HEK293 (cell line): ENCODE measurements at regions not wholly inside any gene's neighbourhood (a gene's known extent, or its start where the extent isn't known, plus 50 kb on each side); places are given as distances from the start of the nearest gene placed in this dataset.

Experiments used
- CTCF ChIA-PET: fragments of 350-600 bp; formaldehyde crosslinking; extraction: SDS; loops from one replicate; lab custom pipeline; 2021; ENCODE audit warnings: antibody characterized with exemption; lab: Yijun Ruan, JAX
- POLR2A ChIA-PET: fragments of 300-600 bp; formaldehyde crosslinking; extraction: SDS; loops from one replicate; lab custom pipeline; 2020; ENCODE audit warnings: antibody characterized with exemption, inconsistent platforms; lab: Yijun Ruan, JAX
- H3K27ac ChIP-seq: fragments of 200-500 bp; sonication (Bioruptor generic); 2 replicates; pipeline ENCODE4 v1.5.1; 2014; ENCODE audit warnings: low read depth, low read length, control low read depth, inconsistent platforms; ENCODE audit errors: extremely low read depth
- H3K36me3 ChIP-seq, 2 experiments: fragments of 200-500 bp in 1 of 2; sonication (Bioruptor generic) in 1 of 2; 1 replicate in 1 of 2; 2 replicates in 1 of 2; pipeline ENCODE4 v1.5.1; 2014 to 2017; ENCODE audit warnings: inconsistent platforms in 2 of 2, low read length in 2 of 2; ENCODE audit not compliant: control insufficient read depth in 2 of 2, insufficient read depth in 1 of 2
- H3K4me1 ChIP-seq: fragments of 200-500 bp; sonication (Bioruptor generic); 2 replicates; pipeline ENCODE4 v1.5.1; 2014; ENCODE audit warnings: mild to moderate bottlenecking, low read length, inconsistent platforms; ENCODE audit not compliant: control insufficient read depth, insufficient read depth
- H3K4me3 ChIP-seq: 2 replicates; pipeline ENCODE4 v1.5.1; 2011; ENCODE audit warnings: low read depth, mild to moderate bottlenecking, control low read depth, low read length, moderate library complexity
- H3K9me3 ChIP-seq: fragments of 200-500 bp; sonication (Bioruptor generic); 2 replicates; pipeline ENCODE4 v1.5.1; 2014; ENCODE audit warnings: low read depth, low read length, inconsistent platforms; ENCODE audit not compliant: control insufficient read depth, insufficient read depth
- GLI2 ChIP-seq: fragments of 450-650 bp; formaldehyde crosslinking; IDR thresholded peaks from 2 replicates; pipeline ENCODE4; 2017; ENCODE audit warnings: missing biosample characterization, missing genetic modification characterization, low read depth, borderline replicate concordance
- GLI4 ChIP-seq: fragments of 450-650 bp; formaldehyde crosslinking; IDR thresholded peaks from 2 replicates; pipeline ENCODE4 v1.5.1; 2016; ENCODE audit warnings: missing biosample characterization, missing genetic modification characterization
- GLIS1 ChIP-seq: fragments of 450-650 bp; formaldehyde crosslinking; IDR thresholded peaks from 2 replicates; pipeline ENCODE4 v1.5.1; 2016; ENCODE audit warnings: missing biosample characterization, missing genetic modification characterization
- IKZF3 ChIP-seq: fragments of 450-650 bp; IDR thresholded peaks from 2 replicates; pipeline ENCODE4 v1.5.0; 2018; ENCODE audit warnings: missing biosample characterization, mild to moderate bottlenecking, missing genetic modification characterization, moderate library complexity
- KLF7 ChIP-seq: fragments of 450-650 bp; formaldehyde crosslinking; IDR thresholded peaks from 2 replicates; pipeline ENCODE4 v1.5.1; 2016; ENCODE audit warnings: missing biosample characterization, missing genetic modification characterization, borderline replicate concordance
- OVOL3 ChIP-seq: fragments of 450-650 bp; formaldehyde crosslinking; IDR thresholded peaks from 2 replicates; pipeline ENCODE4 v1.5.1; 2016; ENCODE audit warnings: missing biosample characterization, missing genetic modification characterization
- PRDM1 ChIP-seq: fragments of 450-650 bp; formaldehyde crosslinking; IDR thresholded peaks from 2 replicates; pipeline ENCODE4; 2016; ENCODE audit warnings: missing biosample characterization, missing genetic modification characterization
- TRIM28 ChIP-seq: IDR thresholded peaks from 2 replicates; pipeline ENCODE4 v1.6.1; 2011; ENCODE audit warnings: low read length, control low read depth, borderline replicate concordance
- ZBTB21 ChIP-seq: fragments of 450-650 bp; formaldehyde crosslinking; IDR thresholded peaks from 2 replicates; pipeline ENCODE4 v1.5.1; 2017; ENCODE audit warnings: missing biosample characterization, missing genetic modification characterization
- ZFP3 ChIP-seq: fragments of 450-650 bp; formaldehyde crosslinking; IDR thresholded peaks from 2 replicates; pipeline ENCODE4 v1.5.1; 2016; ENCODE audit warnings: low read depth, missing biosample characterization, missing genetic modification characterization
- ZNF121 ChIP-seq: fragments of 450-650 bp; formaldehyde crosslinking; IDR thresholded peaks from 2 replicates; pipeline ENCODE4 v1.5.1; 2016; ENCODE audit warnings: missing biosample characterization, missing genetic modification characterization
- ZNF133 ChIP-seq: fragments of 450-650 bp; formaldehyde crosslinking; IDR thresholded peaks from 2 replicates; pipeline ENCODE4 v1.5.1; 2016; ENCODE audit warnings: missing biosample characterization, missing genetic modification characterization
- ZNF138 ChIP-seq: fragments of 450-650 bp; formaldehyde crosslinking; IDR thresholded peaks from 2 replicates; pipeline ENCODE4 v1.5.1; 2016; ENCODE audit warnings: missing biosample characterization, missing genetic modification characterization, borderline replicate concordance
- ZNF202 ChIP-seq: fragments of 450-650 bp; formaldehyde crosslinking; IDR thresholded peaks from 2 replicates; pipeline ENCODE4 v1.5.1; 2016; ENCODE audit warnings: missing biosample characterization, missing genetic modification characterization, borderline replicate concordance
- ZNF221 ChIP-seq: fragments of 450-650 bp; formaldehyde crosslinking; IDR thresholded peaks from 2 replicates; pipeline ENCODE4 v1.5.1; 2017; ENCODE audit warnings: missing biosample characterization, missing genetic modification characterization, borderline replicate concordance
- ZNF24 ChIP-seq: fragments of 450-650 bp; formaldehyde crosslinking; IDR thresholded peaks from 2 replicates; pipeline ENCODE4 v1.5.1; 2016; ENCODE audit warnings: missing biosample characterization, missing genetic modification characterization
- ZNF324 ChIP-seq: fragments of 450-650 bp; formaldehyde crosslinking; IDR thresholded peaks from 2 replicates; pipeline ENCODE4 v1.5.1; 2016; ENCODE audit warnings: missing biosample characterization, missing genetic modification characterization
- ZNF335 ChIP-seq: fragments of 450-650 bp; formaldehyde crosslinking; conservative IDR thresholded peaks from 2 replicates; pipeline ENCODE4 v1.5.1; 2016; ENCODE audit warnings: missing biosample characterization, missing genetic modification characterization
- ZNF341 ChIP-seq: fragments of 450-650 bp; formaldehyde crosslinking; IDR thresholded peaks from 2 replicates; pipeline ENCODE4; 2016; ENCODE audit warnings: low read depth, missing biosample characterization, missing genetic modification characterization
- ZNF350 ChIP-seq: fragments of 450-650 bp; formaldehyde crosslinking; IDR thresholded peaks from 2 replicates; pipeline ENCODE4 v1.5.0; 2017; ENCODE audit warnings: missing biosample characterization, mild to moderate bottlenecking, missing genetic modification characterization
- ZNF366 ChIP-seq: fragments of 450-650 bp; formaldehyde crosslinking; conservative IDR thresholded peaks from 2 replicates; pipeline ENCODE4 v1.5.1; 2016; ENCODE audit warnings: missing biosample characterization, missing genetic modification characterization
- ZNF416 ChIP-seq: fragments of 450-650 bp; formaldehyde crosslinking; IDR thresholded peaks from 2 replicates; pipeline ENCODE4 v1.5.1; 2016; ENCODE audit warnings: missing biosample characterization, missing genetic modification characterization
- ZNF433 ChIP-seq: fragments of 450-650 bp; formaldehyde crosslinking; IDR thresholded peaks from 2 replicates; pipeline ENCODE4 v1.5.1; 2016; ENCODE audit warnings: missing biosample characterization, missing genetic modification characterization, low read depth
- ZNF514 ChIP-seq: fragments of 450-650 bp; formaldehyde crosslinking; IDR thresholded peaks from 2 replicates; pipeline ENCODE4 v1.5.1; 2016; ENCODE audit warnings: missing biosample characterization, missing genetic modification characterization
- ZNF555 ChIP-seq: fragments of 450-650 bp; formaldehyde crosslinking; conservative IDR thresholded peaks from 2 replicates; pipeline ENCODE4 v1.5.1; 2017; ENCODE audit warnings: missing biosample characterization, mild to moderate bottlenecking, missing genetic modification characterization, inconsistent platforms
- ZNF621 ChIP-seq: fragments of 450-650 bp; formaldehyde crosslinking; IDR thresholded peaks from 2 replicates; pipeline ENCODE4 v1.5.1; 2017; ENCODE audit warnings: missing biosample characterization, missing genetic modification characterization
- ZNF626 ChIP-seq: fragments of 450-650 bp; sonication (Bioruptor Pico); formaldehyde crosslinking; IDR thresholded peaks from 2 replicates; pipeline ENCODE4 v1.5.1; 2018; ENCODE audit warnings: missing biosample characterization, missing genetic modification characterization, inconsistent platforms
- ZNF654 ChIP-seq: fragments of 450-650 bp; formaldehyde crosslinking; IDR thresholded peaks from 2 replicates; pipeline ENCODE4 v1.5.1; 2016; ENCODE audit warnings: low read depth, missing biosample characterization, missing genetic modification characterization
- ZNF660 ChIP-seq: fragments of 450-650 bp; IDR thresholded peaks from 2 replicates; pipeline ENCODE4 v1.5.1; 2018; ENCODE audit warnings: missing biosample characterization, mild to moderate bottlenecking, missing genetic modification characterization
- ZNF701 ChIP-seq: fragments of 450-650 bp; formaldehyde crosslinking; IDR thresholded peaks from 2 replicates; pipeline ENCODE4 v1.5.1; 2016; ENCODE audit warnings: missing biosample characterization, missing genetic modification characterization
- ZNF785 ChIP-seq: fragments of 450-650 bp; formaldehyde crosslinking; IDR thresholded peaks from 2 replicates; pipeline ENCODE4 v1.5.1; 2016; ENCODE audit warnings: missing biosample characterization, missing genetic modification characterization
- ZSCAN30 ChIP-seq: fragments of 450-650 bp; IDR thresholded peaks from 2 replicates; pipeline ENCODE4 v1.5.1; 2018; ENCODE audit warnings: missing biosample characterization, mild to moderate bottlenecking, missing genetic modification characterization, moderate library complexity
- TF ChIP-seq, protein P1 (sequence below): fragments of 450-650 bp; formaldehyde crosslinking; IDR thresholded peaks from 2 replicates; pipeline ENCODE4 v1.5.1; 2016; ENCODE audit warnings: missing biosample characterization, missing genetic modification characterization
- TF ChIP-seq, protein P2 (sequence below): fragments of 450-650 bp; formaldehyde crosslinking; optimal IDR thresholded peaks from 2 replicates; pipeline ENCODE3; 2016; ENCODE audit warnings: missing biosample characterization, mild to moderate bottlenecking, missing genetic modification characterization
- TF ChIP-seq, protein P3 (sequence below): fragments of 450-650 bp; formaldehyde crosslinking; IDR thresholded peaks from 2 replicates; pipeline ENCODE4 v1.5.1; 2016; ENCODE audit warnings: missing biosample characterization, missing genetic modification characterization
- TF ChIP-seq, protein P4 (sequence below): fragments of 450-650 bp; formaldehyde crosslinking; IDR thresholded peaks from 2 replicates; pipeline ENCODE4 v1.5.1; 2016; ENCODE audit warnings: missing biosample characterization, missing genetic modification characterization

DNA sequence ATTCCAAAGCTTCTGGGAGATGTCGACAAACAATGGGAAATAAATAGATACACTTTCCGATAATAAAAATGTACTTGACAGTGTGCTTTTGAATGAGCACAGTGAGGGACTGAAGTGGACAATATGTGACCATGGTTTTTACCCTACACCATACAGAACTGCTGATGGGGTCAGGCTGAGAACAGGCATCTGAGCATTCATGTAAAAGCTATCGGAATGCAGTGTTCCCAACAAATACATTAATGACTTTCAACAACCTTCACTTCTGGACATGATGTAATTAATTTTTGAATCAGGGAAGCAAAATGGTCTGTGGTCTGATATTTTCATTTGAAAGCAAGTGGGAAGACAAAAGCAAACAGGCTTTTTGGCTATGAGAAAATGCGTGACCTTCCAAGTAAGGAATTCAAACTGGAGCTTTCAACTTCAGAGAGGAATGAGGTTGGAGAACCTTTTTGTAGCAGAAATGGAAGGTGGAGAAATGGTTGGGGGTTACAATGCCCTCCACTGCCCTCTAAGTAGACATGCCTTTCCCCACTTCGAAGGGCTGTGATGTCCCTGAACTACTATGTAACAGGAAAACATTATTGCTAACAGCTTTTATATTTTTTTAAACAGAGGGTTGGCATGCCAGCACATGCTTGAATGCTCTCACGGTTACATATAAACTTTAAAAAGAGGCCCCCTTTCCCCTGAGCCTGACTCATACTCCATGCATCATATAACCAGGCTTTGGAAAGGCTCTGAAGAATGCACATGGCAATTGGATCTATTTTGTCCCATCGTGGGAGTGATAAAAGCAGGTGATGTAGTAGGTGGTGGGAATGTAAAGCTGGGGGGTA lies 203.5 kb upstream of the CITED2 start:
- Histone ChIP-seq H3K9me3 (no peaks in the 10 kb centered on the region), H3K4me1 (no peaks in the 10 kb centered on the region), H3K36me3 (no peaks in the 10 kb centered on the region), H3K27ac (no peak overlapping the region), H3K4me3 (no peak overlapping the region)
- ChIA-PET CTCF (no interaction called here), POLR2A (interaction anchor here (1.3 to 2.8 kb wide), 3 partner anchors 10 to 204 kb away, joined by 5 to 14 read pairs (median 6); partner anchors contain the start of gene CITED2)
- TF ChIP-seq, protein P1, sequence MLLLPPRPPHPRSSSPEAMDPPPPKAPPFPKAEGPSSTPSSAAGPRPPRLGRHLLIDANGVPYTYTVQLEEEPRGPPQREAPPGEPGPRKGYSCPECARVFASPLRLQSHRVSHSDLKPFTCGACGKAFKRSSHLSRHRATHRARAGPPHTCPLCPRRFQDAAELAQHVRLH (tag by site-specific recombination), result no peak
- TF ChIP-seq ZNF626 (tag by site-specific recombination) (no peak), GLIS1 (tag by site-specific recombination) (no peak), ZNF121 (tag by site-specific recombination) (no peak), ZNF341 (tag by site-specific recombination) (no peak), ZBTB21 (tag by site-specific recombination) (no peak), ZNF24 (tag by site-specific recombination) (no peak), OVOL3 (no peak), KLF7 (no peak), GLI4 (tag by site-specific recombination) (no peak), GLI2 (tag by site-specific recombination) (no peak), IKZF3 (no peak), ZNF133 (tag by site-specific recombination) (no peak), ZFP3 (tag by site-specific recombination) (no peak), ZNF221 (tag by site-specific recombination) (no peak), ZNF416 (tag by site-specific recombination) (no peak), ZNF433 (tag by site-specific recombination) (no peak), ZNF701 (tag by site-specific recombination) (no peak), ZNF202 (tag by site-specific recombination) (no peak), ZNF138 (tag by site-specific recombination) (no peak), ZNF654 (no peak), ZNF366 (tag by site-specific recombination) (0 out of 2 replicates have a peak, but pooled peaks have one; percentile 16), ZNF350 (tag by site-specific recombination) (0 out of 2 replicates have a peak, but pooled peaks have one; percentile 30), ZNF660 (tag by site-specific recombination) (0 out of 2 replicates have a peak, but pooled peaks have one; percentile 12), PRDM1 (peak; percentile 26; the same call in 1 of the 2 replicates), TRIM28 (0 out of 2 replicates have a peak, but pooled peaks have one; percentile 21), ZNF335 (tag by site-specific recombination) (peak; percentile 34; the same call in 1 of the 2 replicates), ZNF324 (no peak), ZNF555 (tag by site-specific recombination) (no peak), ZSCAN30 (tag by site-specific recombination) (no peak), ZNF785 (tag by site-specific recombination) (no peak), ZNF621 (tag by site-specific recombination) (no peak), ZNF514 (tag by site-specific recombination) (no peak)
- TF ChIP-seq, protein P2, sequence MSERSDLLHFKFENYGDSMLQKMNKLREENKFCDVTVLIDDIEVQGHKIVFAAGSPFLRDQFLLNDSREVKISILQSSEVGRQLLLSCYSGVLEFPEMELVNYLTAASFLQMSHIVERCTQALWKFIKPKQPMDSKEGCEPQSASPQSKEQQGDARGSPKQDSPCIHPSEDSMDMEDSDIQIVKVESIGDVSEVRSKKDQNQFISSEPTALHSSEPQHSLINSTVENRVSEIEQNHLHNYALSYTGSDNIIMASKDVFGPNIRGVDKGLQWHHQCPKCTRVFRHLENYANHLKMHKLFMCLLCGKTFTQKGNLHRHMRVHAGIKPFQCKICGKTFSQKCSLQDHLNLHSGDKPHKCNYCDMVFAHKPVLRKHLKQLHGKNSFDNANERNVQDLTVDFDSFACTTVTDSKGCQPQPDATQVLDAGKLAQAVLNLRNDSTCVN (tag by site-specific recombination), result no peak
- TF ChIP-seq, protein P3, sequence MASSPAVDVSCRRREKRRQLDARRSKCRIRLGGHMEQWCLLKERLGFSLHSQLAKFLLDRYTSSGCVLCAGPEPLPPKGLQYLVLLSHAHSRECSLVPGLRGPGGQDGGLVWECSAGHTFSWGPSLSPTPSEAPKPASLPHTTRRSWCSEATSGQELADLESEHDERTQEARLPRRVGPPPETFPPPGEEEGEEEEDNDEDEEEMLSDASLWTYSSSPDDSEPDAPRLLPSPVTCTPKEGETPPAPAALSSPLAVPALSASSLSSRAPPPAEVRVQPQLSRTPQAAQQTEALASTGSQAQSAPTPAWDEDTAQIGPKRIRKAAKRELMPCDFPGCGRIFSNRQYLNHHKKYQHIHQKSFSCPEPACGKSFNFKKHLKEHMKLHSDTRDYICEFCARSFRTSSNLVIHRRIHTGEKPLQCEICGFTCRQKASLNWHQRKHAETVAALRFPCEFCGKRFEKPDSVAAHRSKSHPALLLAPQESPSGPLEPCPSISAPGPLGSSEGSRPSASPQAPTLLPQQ (tag by site-specific recombination), result peak; percentile 24; the same call in 1 of the 2 replicates
- TF ChIP-seq, protein P4, sequence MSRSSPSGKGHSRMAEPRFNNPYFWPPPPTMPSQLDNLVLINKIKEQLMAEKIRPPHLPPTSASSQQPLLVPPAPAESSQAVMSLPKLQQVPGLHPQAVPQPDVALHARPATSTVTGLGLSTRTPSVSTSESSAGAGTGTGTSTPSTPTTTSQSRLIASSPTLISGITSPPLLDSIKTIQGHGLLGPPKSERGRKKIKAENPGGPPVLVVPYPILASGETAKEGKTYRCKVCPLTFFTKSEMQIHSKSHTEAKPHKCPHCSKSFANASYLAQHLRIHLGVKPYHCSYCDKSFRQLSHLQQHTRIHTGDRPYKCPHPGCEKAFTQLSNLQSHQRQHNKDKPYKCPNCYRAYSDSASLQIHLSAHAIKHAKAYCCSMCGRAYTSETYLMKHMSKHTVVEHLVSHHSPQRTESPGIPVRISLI (tag by site-specific recombination), result peak; percentile 82
